ENCODE measurements at regions not wholly inside any gene's neighbourhood (a gene's known extent, or its start where the extent isn't known, plus 50 kb on each side); places are given as distances from the start of the nearest gene placed in this dataset.
"Not testable (repeated sequence)": the region's sequence is repeated elsewhere in the genome, so short reads cannot be mapped to it uniquely, and the experiment has no call there.

- TF ChIP-seq CTCF (IDR thresholded peaks at IDR 0.05; ENCODE audit: low read depth, low read length) = no peak
- no peaks in the 10 kb centered on the region for H3K9me3 ChIP-seq (ENCODE audit: severe bottlenecking)
- H3K36me3 ChIP-seq = no peaks in the 10 kb centered on the region
- no peak for DNase-seq
- H3K27ac ChIP-seq = no peak overlapping the region
- H3K4me3 ChIP-seq (ENCODE audit: low read depth, low read length) = no peak overlapping the region
- no peaks in the 10 kb centered on the region for H3K27me3 ChIP-seq (ENCODE audit: insufficient read depth, low read depth, severe bottlenecking)
These were observed 788.4 kb downstream of the SLC6A15 start for GRCh38 chr12:84124211-84124610.

DNA sequence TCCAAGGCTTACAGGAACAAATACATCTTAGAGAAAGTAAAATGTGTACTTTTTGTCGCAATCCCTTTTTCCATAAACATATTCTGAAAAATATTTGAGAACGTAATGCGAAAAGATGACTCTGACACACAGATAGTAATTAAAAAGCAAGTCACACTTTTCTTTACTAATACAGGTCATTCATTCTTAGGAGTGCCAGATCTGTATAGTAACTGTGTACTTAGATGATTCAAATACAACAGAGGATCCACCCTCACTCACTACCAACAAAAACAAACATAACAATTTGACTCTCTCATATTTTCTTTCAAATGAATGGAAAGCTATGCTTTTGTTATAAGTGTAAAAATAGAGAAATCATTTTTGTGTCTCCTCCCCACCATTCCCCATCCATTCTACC, 795.4 kb downstream of the SLC6A15 start:
- Histone ChIP-seq H3K27me3 (ENCODE audit: insufficient read depth, low read depth, severe bottlenecking) (no peaks in the 10 kb centered on the region), H3K27ac (no peak overlapping the region), H3K36me3 (no peaks in the 10 kb centered on the region), H3K4me3 (ENCODE audit: low read depth, low read length) (no peak overlapping the region), H3K9me3 (ENCODE audit: severe bottlenecking) (no peaks in the 10 kb centered on the region)
- no peak for TF ChIP-seq CTCF (IDR thresholded peaks at IDR 0.05; ENCODE audit: low read depth, low read length)
- no peak for DNase-seq

DNA sequence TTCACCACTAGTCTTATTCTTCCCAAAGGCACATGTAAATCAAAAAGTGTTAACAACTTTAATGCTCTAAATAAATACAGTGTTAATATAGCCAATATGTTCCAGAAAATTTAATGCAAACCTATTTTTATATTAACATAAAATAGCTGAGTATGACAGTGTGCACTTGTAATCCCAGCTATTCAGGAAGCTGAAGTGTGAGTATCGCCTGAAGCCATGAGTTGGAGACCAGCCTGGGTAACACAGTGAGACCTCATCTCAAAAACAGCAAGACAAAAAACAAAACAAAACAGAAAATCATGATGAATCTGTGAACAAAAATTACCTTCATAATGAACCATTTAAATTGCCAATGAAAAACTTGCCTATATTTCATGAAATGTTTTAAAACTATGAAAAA, 798.9 kb downstream of the SLC6A15 start:
- no peaks in the 10 kb centered on the region for H3K36me3 ChIP-seq
- no peaks in the 10 kb centered on the region for H3K27me3 ChIP-seq (ENCODE audit: insufficient read depth, low read depth, severe bottlenecking)
- H3K9me3 ChIP-seq (ENCODE audit: severe bottlenecking) = peaks cover 7% of the 10 kb centered on the region
- TF ChIP-seq CTCF (IDR thresholded peaks at IDR 0.05; ENCODE audit: low read depth, low read length) = no peak
- no peak overlapping the region for H3K27ac ChIP-seq
- no peak for DNase-seq
- H3K4me3 ChIP-seq (ENCODE audit: low read depth, low read length) = no peak overlapping the region

- not testable (repeated sequence) for H3K36me3 ChIP-seq; H3K4me3 ChIP-seq (ENCODE audit: low read depth, low read length); H3K27ac ChIP-seq; H3K27me3 ChIP-seq (ENCODE audit: insufficient read depth, low read depth, severe bottlenecking); DNase-seq
- H3K9me3 ChIP-seq (ENCODE audit: severe bottlenecking) = peaks cover 33% of the 10 kb centered on the region
These were observed 808.7 kb downstream of the SLC6A15 start for GRCh38 chr12:84103886-84104285.

GRCh38 chr12:84101963-84102362, 810.6 kb downstream of the SLC6A15 start:
- H3K27me3 ChIP-seq (ENCODE audit: insufficient read depth, low read depth, severe bottlenecking); H3K27ac ChIP-seq; H3K36me3 ChIP-seq; DNase-seq; H3K4me3 ChIP-seq (ENCODE audit: low read depth, low read length): not testable (repeated sequence)
- H3K9me3 ChIP-seq (ENCODE audit: severe bottlenecking) = peaks cover 19% of the 10 kb centered on the region

GRCh38 chr12:84099591-84099990, 813.0 kb downstream of the SLC6A15 start:
- H3K36me3 ChIP-seq; DNase-seq; H3K27ac ChIP-seq; H3K27me3 ChIP-seq (ENCODE audit: insufficient read depth, low read depth, severe bottlenecking); H3K4me3 ChIP-seq (ENCODE audit: low read depth, low read length): not testable (repeated sequence)
- H3K9me3 ChIP-seq (ENCODE audit: severe bottlenecking) = peaks cover 19% of the 10 kb centered on the region

- Histone ChIP-seq H3K27ac (no peak overlapping the region), H3K4me3 (ENCODE audit: low read depth, low read length) (no peak overlapping the region), H3K9me3 (ENCODE audit: severe bottlenecking) (peaks cover 2% of the 10 kb centered on the region), H3K27me3 (ENCODE audit: insufficient read depth, low read depth, severe bottlenecking) (no peaks in the 10 kb centered on the region), H3K36me3 (no peaks in the 10 kb centered on the region)
- no peak for DNase-seq
- no peak for TF ChIP-seq CTCF (IDR thresholded peaks at IDR 0.05; ENCODE audit: low read depth, low read length)
These were observed 820.9 kb downstream of the SLC6A15 start for GRCh38 chr12:84091651-84092050.

Measured in WERI-Rb-1 (cell line).